ENCODE measurements at regions not wholly inside any gene's neighbourhood (a gene's known extent, or its start where the extent isn't known, plus 50 kb on each side); places are given as distances from the start of the nearest gene placed in this dataset.
"Not testable (repeated sequence)": the region's sequence is repeated elsewhere in the genome, so short reads cannot be mapped to it uniquely, and the experiment has no call there.

DNA sequence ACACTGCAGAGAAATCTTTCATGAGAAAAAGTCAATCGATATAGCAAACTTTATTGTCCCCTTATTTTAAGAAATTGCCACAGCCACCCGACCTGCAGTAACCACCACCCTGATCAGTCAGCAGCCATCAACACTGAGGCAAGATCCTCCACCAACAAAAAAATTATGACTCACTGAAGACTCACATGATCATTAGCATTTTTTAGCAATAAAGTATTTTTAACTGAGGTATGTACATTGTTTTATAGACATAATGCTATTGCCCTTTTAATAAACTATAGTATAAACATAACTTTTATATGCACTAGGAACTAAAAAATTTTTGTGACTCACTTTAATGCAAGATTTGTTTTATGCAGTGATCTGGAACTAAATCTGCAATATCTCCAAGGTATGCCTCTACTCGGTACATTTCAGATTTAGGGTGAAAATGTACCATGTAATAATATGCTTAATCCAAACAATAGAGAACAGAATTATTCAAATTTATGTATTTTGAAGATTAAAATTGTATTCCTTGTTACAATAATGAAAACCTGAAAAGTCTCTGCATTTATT lies 79.2 kb upstream of the CEP126 start:
- no peak for DNase-seq

DNA sequence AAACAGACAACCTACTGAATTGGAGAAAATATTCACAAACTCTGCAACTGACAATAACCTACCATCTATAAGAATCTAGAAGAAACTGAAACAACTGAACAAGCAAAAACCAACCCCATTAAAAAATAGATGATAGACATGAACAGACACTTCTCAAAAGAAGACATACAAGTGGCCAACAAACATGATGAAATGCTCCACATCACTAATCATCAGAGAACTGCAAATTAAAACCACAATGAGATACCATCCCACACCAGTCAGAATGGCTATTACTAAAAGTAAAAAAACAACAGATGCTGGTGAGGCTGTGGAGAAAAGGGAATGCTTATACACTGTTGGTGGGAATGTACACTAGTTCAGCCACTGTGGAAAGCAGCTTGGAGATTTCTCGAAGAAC lies 84.3 kb upstream of the CEP126 start:
- not testable (repeated sequence) for DNase-seq

DNA sequence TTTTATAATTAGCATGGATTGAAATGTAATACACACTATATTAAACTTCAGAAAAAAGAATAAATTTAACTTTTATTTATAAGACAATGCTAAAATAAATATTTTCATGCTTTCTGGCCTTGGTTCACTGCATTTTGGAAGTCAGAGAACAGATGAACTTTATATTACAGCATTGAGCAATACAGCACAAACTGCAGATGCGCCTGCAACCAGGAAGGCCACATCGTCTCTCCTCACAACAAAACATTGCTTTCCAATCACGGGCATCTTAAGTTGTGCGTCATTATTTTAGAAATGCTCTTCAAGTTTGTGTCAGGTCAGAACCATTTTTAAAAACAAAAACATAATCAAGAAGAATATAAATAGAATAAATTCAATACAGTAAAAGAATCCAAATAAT lies 89.3 kb upstream of the CEP126 start:
- DNase-seq, result no peak

DNA sequence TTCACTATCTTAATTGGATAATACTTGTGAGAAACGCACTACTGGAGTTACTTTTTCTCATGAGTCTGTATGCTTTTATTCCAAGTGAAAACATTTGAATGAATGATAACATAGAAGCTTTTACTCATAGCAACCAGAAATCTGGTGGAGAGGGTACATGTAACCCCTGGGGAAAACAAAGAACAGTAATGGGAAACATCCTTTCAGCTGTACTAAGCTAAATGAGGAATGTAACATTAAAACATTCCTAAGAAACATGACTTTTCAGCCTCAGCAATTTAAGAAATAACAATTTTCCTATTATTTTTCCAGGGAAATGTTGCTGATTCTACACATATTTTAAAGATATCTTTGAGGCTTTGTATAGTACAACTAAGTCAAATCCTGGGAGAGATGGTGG lies 97.2 kb upstream of the CEP126 start:
- DNase-seq, result no peak

DNA sequence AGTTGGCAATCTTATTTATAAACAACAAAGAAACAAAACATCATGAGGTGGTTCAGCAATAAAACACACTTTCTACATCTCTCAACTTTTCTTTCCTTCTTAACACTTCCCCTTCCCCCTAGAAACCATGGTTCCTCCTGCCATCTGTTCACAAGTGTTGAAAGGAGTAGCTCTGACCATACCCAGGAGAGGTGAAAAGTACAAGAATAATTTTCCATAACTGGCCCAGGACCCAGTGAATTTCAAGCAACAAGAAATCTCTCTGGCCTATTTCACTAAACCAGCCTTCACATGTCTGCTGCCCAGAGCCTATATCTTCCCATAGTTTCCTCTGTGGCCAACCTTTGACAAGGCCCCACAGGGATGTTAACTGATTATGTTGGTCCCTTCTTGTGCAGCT lies 98.2 kb upstream of the CEP126 start:
- peak; percentile 12 for DNase-seq

DNA sequence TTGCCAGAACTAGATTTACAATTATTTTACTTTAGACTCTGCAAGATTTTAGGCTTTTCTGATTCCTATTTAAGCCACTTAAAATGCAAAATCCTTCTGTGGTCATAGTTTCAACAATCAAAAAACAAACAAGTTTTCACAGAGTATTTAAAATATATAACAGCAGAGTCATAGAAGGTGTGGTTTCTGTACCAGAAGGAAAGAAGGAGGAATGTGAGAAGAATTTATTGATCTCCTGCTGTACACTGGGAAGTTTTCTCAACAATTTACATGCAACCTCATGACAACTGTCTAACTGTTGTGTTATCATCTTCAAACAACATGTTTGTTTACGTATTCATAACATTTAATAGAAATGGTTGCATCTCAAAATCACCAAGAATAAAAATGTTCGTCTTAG lies 102.3 kb upstream of the CEP126 start:
- DNase-seq, result no peak

DNA sequence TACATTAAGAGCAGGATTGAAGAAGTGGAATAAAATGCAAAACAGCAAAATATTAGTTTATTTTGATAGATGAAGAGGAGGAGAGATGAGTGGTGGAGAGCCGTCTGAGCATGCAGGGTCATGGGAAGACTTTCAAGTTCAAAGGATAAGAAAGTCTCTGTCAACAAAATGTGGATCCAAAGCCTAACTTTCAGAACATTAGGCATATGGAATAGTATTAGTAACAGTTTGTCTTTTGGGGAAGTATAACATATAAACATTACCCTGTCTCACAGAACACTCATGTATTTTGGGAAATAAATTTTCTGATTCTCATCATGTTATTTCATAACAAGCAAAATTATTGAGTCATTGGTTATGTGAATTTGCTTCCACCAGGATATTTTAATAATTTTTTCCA lies 104.3 kb upstream of the CEP126 start:
- no peak for DNase-seq

DNA sequence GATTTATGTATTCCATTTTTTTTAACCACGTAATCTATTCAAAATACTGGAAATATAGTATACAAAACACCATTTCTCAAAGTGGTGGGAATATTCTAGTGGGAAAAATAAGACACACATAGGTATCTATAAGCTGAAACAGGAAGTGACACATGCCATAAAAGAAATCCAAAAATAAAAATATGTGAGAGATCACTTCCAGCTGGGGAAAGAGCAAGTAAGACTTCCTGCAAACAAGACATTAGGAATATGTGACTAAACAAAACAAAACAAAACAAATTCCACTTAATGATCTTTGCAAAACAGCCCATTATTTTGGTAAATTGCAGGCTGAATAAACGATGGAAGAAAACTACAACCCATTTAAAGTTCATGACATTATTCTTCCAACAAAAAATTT lies 107.3 kb upstream of the CEP126 start:
- DNase-seq, result no peak

DNA sequence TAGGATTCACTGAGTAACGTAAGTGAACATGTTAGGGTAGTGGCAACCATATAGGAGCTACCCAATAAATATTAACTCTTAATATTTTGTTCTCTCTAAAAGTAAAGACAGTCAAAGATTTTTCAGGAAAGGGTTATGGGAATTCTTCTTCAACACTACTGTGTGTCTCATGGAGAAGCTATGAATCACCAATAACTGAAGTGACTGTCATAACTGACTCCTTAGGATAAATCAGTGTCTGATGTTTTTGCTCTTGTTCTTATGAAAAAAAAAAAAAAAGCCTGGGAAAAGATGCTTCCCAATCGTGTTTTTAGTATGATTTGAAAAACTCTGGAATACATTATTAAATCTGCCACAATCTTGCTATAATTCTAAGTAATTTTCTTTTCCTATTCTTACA lies 111.2 kb upstream of the CEP126 start:
- DNase-seq, result no peak

DNA sequence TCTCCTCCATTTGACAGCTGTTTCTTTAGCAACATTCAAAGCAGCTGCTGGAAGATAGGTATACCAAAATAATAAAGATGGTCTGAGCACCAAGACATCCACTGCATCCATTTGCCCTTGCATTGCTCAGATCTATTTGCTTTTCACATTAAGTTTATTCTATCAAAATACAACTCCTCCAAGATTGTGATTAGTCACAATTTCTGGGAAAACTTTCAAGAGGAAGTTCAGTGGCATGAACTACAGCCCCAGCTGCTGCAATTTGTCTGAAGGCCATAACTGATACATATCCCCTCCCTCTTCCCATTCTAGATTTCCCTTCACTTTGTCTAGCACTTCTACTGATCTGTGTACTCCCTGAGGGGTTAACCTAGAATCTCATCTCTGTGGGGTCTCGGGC lies 117.5 kb upstream of the CEP126 start:
- no peak for DNase-seq

DNA sequence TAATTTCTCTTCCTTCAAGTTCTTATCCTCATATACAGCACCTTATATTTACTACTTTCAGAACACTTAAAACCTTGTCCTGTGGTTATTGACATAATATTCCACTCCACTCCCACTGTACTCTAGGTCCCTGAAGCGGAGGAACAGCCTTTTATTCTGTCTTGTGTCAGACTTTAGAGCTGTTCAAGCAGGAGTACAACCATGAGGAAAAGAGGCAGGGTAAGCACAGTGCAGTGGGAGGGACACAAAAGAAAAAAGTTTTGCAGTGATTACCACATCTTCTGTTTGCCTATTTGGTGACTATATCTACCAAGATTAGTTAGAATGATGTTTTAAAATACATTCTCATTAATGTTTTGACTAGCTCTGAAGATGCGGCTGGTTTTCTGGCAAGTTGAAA lies 122.0 kb upstream of the CEP126 start:
- DNase-seq, result no peak

DNA sequence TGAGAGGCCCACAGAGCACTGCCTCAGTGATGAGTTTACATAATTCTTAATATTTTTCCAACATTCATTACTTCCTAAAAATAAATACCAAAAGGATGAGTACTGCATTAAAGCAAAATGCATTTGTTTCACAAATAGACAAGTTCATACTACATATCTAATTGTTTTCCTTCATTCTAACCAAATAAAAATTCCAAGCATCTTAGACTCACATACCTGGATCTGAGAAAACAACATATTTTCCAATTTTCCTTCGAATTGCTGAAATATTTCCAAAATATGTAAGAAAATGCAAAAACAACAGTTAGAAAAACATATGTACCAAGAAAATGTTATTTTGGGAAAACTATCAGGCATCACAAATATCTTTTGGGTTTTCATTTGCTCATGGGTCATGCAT lies 127.9 kb upstream of the CEP126 start:
- no peak for DNase-seq

DNA sequence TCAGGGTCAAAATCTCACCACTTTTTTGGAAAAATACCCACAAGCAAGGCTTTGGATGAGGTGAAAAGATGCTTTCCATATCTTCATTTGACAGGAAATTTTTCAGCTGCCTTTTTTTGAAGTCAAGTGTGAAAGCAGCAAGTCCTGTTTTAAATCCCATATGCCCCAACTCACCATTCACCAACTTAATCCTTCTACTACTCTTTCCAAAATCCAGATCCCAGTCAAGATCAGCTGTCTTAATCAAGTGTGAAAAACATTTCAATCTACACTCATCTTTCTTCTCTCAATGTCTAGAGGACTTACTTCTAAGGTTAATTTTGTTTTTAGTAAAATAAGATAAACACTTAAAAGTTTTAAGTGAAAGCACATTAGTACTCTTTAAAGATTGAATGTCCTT lies 128.4 kb upstream of the CEP126 start:
- DNase-seq, result no peak

DNA sequence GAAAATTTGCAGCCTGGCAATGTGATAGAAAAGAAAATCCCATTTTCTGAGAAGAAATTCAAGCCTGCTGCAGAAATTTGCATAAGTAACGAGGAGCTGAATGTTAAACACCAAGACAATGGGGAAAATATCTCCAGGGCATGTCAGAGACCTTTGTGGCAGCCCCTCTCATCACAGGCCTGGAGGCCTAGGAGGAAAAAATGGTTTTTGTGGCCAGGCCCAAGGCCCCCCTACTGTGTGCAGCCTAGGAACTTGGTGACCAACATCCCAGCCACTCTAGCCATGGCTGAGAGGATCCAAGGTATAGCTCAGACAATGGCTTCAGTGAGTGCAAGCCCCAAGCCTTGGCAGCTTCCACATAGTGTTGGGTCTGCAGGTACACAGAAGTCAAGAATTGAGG lies 135.6 kb upstream of the CEP126 start:
- not testable (repeated sequence) for DNase-seq

DNA sequence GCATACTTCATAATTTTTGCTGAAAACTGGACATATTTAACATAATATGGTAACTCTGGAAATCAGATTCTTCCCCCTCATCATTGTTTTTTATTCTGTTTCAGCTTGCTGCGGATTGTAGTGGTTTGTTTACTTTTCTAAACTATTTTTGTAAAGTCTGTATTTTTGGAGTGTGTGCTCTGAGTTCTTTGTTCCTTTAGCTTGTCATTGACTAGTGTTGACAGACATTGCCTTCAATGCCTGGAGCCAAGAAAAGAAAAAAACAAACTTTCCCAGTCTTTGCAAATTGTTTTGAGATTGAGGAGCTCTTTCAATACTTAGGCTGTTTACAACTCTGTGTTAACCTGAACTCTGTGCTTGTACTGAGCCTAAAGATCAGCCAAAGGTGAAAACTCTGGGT lies 137.3 kb upstream of the CEP126 start:
- DNase-seq, result peak; percentile 37

DNA sequence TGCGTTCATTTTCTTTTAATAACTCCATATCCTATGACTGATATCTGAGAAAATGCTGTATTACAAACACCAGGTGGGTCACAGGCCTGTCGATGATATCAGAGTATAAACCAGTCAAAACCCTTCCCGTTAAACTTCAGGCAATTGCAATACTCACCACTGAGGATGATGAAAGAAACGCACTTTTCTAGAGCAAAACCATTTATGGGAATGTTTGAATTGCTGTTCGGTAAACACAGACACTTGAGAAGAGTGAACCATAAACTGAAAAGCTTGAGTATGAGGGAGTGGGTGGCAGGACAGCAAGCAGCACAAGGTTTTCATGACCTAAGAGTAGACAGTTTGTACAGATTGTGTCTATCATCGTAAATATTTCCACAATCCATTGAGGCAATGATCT lies 139.8 kb upstream of the CEP126 start:
- peak; percentile 14 for DNase-seq

DNA sequence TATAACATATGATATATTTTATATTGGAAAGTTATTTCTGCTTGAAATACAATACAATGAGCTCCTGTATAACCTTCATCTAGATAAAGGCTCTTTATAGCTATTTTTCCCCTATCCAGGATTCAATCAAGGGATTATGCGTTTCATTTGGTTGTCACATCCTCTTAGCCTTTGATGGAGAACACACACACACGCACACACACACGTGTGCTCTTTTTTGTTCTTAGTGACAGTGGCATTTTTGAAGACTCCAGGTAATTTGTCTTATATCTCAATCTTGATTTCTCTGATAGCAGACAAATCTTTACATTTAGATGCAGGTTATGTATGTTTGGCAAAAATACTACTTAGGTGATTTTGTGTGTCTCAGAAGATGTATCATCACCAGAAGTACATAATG lies 144.2 kb upstream of the CEP126 start:
- DNase-seq, result no peak

DNA sequence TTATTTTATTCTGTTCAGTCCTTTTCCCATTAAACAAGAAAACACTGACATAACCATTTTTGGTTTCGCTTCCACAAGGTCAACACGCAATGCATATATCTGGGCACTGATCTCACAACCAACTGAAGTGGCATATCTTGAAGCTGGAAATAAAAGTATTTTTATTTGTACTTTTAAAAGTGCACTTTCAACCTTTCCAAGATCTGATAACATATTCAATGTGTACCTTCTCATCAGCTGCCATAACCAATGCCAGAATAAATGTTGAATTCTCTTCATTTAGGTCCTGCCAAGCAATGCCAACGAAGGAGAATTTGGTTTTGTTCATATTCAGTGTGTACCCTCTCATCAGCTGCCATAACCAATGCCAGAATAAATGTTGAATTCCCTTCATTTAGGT lies 148.9 kb upstream of the CEP126 start:
- no peak for DNase-seq

DNA sequence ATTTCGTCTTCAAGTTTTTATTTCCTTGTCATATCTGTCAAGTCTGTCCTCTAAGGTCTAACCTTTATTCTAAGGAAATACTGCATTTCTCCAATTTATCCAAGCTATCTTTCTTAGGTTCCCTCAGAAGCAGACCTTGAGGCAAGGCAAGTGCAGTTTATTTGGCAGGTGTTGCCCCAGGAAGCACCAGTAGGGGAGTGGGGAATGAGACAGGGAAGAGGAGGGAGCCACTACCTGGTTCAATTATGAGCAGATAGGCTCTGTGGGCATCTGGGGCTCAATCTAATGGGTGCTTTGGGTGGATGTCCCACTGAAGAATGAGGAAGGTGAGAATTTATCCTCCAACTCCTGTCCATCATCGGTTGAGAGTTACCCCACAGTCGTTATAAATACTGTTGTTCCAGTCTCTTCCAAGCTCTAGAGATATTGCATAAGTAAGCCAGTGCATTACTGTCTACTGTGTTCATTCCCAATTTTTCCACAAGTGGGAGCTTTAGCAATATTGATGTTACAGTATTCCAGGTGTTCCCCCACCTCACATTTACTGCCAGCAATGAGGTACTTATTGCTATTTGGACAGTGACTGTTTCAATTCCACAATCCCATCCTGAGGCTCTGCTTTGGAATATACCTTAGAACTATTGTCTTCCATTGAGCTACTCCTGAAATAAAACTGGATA lies 154.9 kb upstream of the CEP126 start:
- DNase-seq, result peak; percentile 2

DNA sequence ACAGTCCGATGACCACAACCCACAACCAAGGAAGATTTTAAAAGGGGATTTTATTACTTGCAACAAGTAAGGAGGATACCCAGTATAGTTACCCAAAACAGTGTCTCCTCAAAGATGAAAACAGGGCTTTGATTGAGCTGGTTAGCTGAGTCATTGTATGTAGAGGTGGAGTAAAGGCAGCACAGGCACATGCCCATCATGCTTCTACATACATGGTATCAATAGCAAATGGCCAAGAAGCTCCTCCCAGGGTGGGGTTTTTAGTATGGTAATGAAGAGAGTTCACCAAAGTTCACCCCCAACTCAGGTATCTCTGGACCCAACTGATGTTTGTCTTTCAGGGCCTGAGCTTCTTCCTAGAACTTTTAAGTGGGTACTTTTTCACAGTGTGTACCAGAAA lies 157.1 kb upstream of the CEP126 start:
- no peak for DNase-seq

DNA sequence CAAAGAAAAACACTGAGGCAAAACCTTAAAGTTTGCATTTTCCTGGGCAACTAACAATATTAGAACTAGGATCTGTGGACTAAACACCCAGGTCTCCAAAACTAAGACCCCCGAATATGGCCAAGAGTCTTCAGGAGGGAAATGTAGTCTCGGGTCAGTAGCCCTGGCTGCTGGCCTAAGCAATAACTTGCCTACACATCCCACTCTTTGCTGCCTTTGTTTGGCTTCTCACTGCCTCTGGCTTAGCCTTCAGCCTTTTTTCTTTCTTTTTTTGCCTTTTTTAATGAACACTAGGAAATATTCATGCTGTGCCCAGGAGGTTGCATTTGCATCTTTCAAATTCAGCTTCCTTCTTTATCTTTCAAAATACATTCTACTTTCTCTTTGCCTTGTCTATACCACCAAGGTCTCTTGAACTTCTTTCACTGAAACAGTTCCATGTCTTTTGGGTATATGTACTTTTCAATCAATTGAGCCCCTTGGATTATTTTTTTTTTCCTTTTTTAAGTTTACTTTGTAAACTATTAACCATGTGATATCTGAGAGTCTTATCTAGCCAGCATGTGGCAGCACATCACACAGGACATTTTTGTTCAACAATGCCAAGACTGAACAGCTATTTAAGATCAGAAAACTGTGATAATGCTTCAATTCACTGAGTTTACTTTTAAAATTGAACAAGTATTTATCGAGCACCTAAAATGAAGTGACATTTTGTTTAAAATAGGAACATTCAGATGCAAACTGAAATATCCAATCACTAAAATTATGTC lies 165.0 kb upstream of the TRPC6 start:
- no peak for DNase-seq

DNA sequence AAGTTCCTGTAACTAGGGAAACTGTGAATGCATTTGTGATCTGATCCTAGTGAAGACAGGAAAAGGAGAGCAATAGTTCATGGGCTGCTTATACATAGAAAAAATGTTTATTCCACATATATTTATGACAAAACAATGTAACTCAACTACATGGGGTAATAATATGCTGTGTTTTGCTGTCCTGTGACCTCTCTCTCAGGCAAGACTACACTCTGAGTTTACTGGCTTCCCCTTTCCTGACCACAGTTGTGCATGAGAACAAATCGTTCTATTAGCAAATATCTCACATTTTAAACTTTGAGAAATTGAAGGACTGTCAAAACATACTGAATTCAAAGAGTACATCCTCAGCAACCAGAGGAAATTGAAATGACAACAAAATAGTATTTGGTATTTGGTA lies 161.9 kb upstream of the TRPC6 start:
- DNase-seq, result no peak

DNA sequence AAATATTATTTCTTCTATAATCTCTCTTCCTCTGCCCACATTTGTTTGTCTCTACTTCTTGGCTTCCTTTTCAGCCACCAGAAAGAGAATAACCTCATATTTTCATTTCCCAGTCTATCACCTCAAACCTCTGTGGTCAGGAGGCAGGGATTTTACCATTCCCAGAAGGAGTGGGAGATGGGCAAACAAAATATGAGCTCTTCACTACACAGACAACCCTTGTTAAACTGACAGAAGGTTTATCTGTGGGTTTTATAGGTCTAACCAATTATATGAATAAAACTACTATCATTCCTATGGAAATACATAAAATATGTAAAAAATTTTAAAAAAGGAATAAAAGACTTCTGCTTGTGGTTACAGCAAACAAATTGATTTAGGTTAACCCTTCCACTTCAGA lies 160.0 kb upstream of the TRPC6 start:
- DNase-seq, result no peak
